Endodermal cell (in vitro differentiated cells): ENCODE measurements at regions not wholly inside any gene's neighbourhood (a gene's known extent, or its start where the extent isn't known, plus 50 kb on each side); places are given as distances from the start of the nearest gene placed in this dataset.
A peak's percentile ranks its signal among the peaks of the same experiment; 100 is the strongest.

Experiments
- DNase-seq: peaks from one replicate; pipeline ENCODE4 v3.0.0-alpha.2; 2017
- H3K27ac ChIP-seq: 2 replicates; pipeline ENCODE4 v1.5.1; 2013; ENCODE audit warnings: mild to moderate bottlenecking, low read depth, low read length, moderate library complexity
- H3K27me3 ChIP-seq: 2 replicates; pipeline ENCODE4 v1.6.1; 2013; ENCODE audit warnings: mild to moderate bottlenecking, low read length, moderate library complexity; ENCODE audit not compliant: insufficient read depth, control insufficient read depth, poor library complexity, severe bottlenecking
- H3K36me3 ChIP-seq: 2 replicates; pipeline ENCODE4 v1.7.0; 2013; ENCODE audit warnings: mild to moderate bottlenecking, low read length, moderate library complexity; ENCODE audit not compliant: control insufficient read depth, insufficient read depth
- H3K4me1 ChIP-seq: one replicate; pipeline ENCODE4 v1.7.0; 2013; ENCODE audit warnings: low read length; ENCODE audit not compliant: control insufficient read depth, insufficient read depth
- H3K4me3 ChIP-seq: 2 replicates; pipeline ENCODE4 v1.5.1; 2013; ENCODE audit warnings: mild to moderate bottlenecking, low read length, moderate library complexity
- H3K9ac ChIP-seq: 2 replicates; pipeline ENCODE4 v1.6.1; 2013; ENCODE audit warnings: mild to moderate bottlenecking, low read length, moderate library complexity; ENCODE audit not compliant: poor library complexity, severe bottlenecking; ENCODE audit errors: extremely low read depth
- H3K9me3 ChIP-seq: 2 replicates; pipeline ENCODE4 v1.6.1; 2013; ENCODE audit warnings: mild to moderate bottlenecking, low read length, moderate library complexity; ENCODE audit not compliant: control insufficient read depth
- H3K27ac Mint-ChIP-seq: 2 replicates; pipeline ENCODE4 v1.8.0; 2020; ENCODE audit warnings: mixed read lengths
- H3K27me3 Mint-ChIP-seq: 2 replicates; pipeline ENCODE4 v1.8.0; 2021; ENCODE audit warnings: mild to moderate bottlenecking, mixed read lengths; ENCODE audit not compliant: insufficient read depth
- H3K36me3 Mint-ChIP-seq: 2 replicates; pipeline ENCODE4 v1.8.0; 2020; ENCODE audit warnings: low read depth, mixed read lengths
- H3K4me1 Mint-ChIP-seq: 2 replicates; pipeline ENCODE4 v1.8.0; 2020; ENCODE audit warnings: mixed read lengths
- H3K4me3 Mint-ChIP-seq: 2 replicates; pipeline ENCODE4 v1.8.0; 2020; ENCODE audit warnings: mild to moderate bottlenecking, moderate library complexity, mixed read lengths
- H3K9me3 Mint-ChIP-seq: 2 replicates; pipeline ENCODE4 v1.8.0; 2020; ENCODE audit warnings: mild to moderate bottlenecking, mixed read lengths
- CTCF ChIP-seq: fragments of 200-600 bp; sonication (generic); conservative IDR thresholded peaks from 2 replicates; pipeline ENCODE4 v1.5.0; 2021; ENCODE audit warnings: antibody characterized with exemption, mild to moderate bottlenecking
- WGBS, 2 experiments: methylation state at CpG; one replicate each; pipeline versions ENCODE4 v1.1.5 to v1.1.7; 2013; ENCODE audit warnings: missing lambda C conversion rate in 2 of 2, mixed read lengths in 1 of 2; ENCODE audit not compliant: insufficient coverage in 1 of 2, insufficient read length in 1 of 2; 5-methylcytosine and 5-hydroxymethylcytosine counted together

DNA sequence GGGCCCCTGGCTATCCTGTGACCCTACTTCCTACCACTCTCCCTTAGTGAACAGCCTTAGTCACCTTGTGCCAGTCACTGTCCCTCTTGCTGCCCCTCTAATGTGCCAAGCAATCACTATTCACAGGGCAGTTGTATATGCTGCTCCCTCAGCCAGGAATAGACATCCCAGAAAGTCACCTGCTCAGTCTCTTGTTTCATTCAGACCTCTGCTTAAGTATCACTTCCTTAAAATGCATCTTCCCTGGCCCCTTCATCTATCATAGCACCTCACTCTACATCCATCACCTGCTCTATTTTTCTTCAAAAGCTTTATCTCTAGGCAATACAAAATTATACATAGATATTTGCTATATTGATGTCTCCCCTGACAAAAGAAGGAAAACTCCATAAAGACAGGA, 328.4 kb upstream of the NFE2L3 start:
- Mint-ChIP-seq H3K4me3 (no peak overlapping the region), H3K4me1 (no peaks in the 10 kb centered on the region), H3K27me3 (no peaks in the 10 kb centered on the region), H3K27ac (no peak overlapping the region), H3K9me3 (no peaks in the 10 kb centered on the region), H3K36me3 (no peaks in the 10 kb centered on the region)
- TF ChIP-seq CTCF, result no peak
- H3K4me3 ChIP-seq, result no peak overlapping the region
- no peaks in the 10 kb centered on the region for H3K9me3 ChIP-seq
- DNase-seq, result no peak
- no peaks in the 10 kb centered on the region for H3K27me3 ChIP-seq
- H3K9ac ChIP-seq, result no peak overlapping the region
- no peaks in the 10 kb centered on the region for H3K36me3 ChIP-seq
- H3K27ac ChIP-seq, result no peak overlapping the region
- no peaks in the 10 kb centered on the region for H3K4me1 ChIP-seq

- no peak overlapping the region for H3K27ac ChIP-seq
- no peak for DNase-seq
- peaks cover 7% of the 10 kb centered on the region for H3K4me1 ChIP-seq
- H3K27ac Mint-ChIP-seq, result no peak overlapping the region
- H3K4me1 Mint-ChIP-seq, result peaks cover 20% of the 10 kb centered on the region
- H3K36me3 ChIP-seq, result no peaks in the 10 kb centered on the region
- no peak for TF ChIP-seq CTCF
- no peak overlapping the region for H3K4me3 Mint-ChIP-seq
- H3K9me3 ChIP-seq, result no peaks in the 10 kb centered on the region
- H3K27me3 Mint-ChIP-seq, result no peaks in the 10 kb centered on the region
- no peaks in the 10 kb centered on the region for H3K36me3 Mint-ChIP-seq
- H3K4me3 ChIP-seq, result no peak overlapping the region
- H3K27me3 ChIP-seq, result no peaks in the 10 kb centered on the region
- H3K9me3 Mint-ChIP-seq, result no peaks in the 10 kb centered on the region
- WGBS, 2 experiments, result 94 to 100% methylated on average over 1 of the region's 1 CpG
- H3K9ac ChIP-seq, result no peak overlapping the region
Observed at GRCh38 chr7:25828468-25828867, 323.5 kb upstream of the NFE2L3 start.

DNA sequence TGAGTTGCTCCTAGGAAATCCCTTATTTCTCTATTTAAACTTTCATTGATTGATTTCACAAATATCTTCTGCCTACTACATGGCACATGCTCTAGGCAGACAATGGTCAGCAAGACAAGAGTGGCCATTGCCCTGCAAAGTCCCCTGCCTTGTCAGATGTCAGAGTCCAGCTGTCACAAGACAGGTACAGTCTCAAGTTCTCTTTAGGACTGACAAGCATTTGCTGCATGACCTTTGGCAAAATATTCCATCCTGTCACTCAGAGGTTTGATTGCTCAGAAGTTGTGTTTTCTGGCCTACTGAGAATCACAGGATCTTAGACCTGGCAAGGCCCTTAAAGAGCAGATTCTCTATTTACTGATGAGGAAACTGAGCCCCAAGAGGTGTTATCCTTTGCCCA, 322.3 kb upstream of the NFE2L3 start:
- no peak overlapping the region for H3K9ac ChIP-seq
- DNase-seq, result no peak
- H3K27me3 ChIP-seq, result no peaks in the 10 kb centered on the region
- peaks cover 7% of the 10 kb centered on the region for H3K4me1 ChIP-seq
- H3K27me3 Mint-ChIP-seq, result no peaks in the 10 kb centered on the region
- H3K9me3 Mint-ChIP-seq, result no peaks in the 10 kb centered on the region
- no peak overlapping the region for H3K27ac Mint-ChIP-seq
- H3K4me3 Mint-ChIP-seq, result no peak overlapping the region
- no peaks in the 10 kb centered on the region for H3K9me3 ChIP-seq
- TF ChIP-seq CTCF, result no peak
- peak overlapping the region; percentile 62 for H3K27ac ChIP-seq
- no peaks in the 10 kb centered on the region for H3K36me3 Mint-ChIP-seq
- no peaks in the 10 kb centered on the region for H3K36me3 ChIP-seq
- no peak overlapping the region for H3K4me3 ChIP-seq
- peaks cover 20% of the 10 kb centered on the region for H3K4me1 Mint-ChIP-seq
